ENCODE measurements at regions not wholly inside any gene's neighbourhood (a gene's known extent, or its start where the extent isn't known, plus 50 kb on each side); places are given as distances from the start of the nearest gene placed in this dataset.

DNA sequence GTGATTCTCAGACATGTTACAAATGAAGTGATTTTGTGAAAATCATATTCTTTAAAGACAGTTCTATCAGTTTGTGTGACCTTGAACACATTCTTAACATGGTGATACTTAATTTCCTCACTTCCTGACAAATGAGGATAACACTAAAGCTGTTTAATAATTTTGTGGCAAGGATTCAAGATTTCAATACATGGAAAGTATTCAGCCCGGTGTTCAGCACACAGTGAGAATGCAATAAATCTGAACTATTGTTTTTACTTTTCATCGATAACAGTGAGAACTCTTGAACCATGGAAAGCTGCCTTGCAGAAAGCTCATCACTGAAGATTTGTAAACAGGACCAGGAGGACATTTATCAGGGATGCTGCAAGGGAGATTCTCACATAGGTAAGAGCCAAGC lies 57.1 kb upstream of the C5orf46 start:
- DNase-seq (ENCODE audit: low spot score): no peak
- in situ Hi-C loops (cut with MboI; ENCODE audit: low pct_unique_long_range_greater_than_20kb, low sequenced_read_pairs, unreplicated experiment): no loop called here
- TF ChIP-seq, protein P1, sequence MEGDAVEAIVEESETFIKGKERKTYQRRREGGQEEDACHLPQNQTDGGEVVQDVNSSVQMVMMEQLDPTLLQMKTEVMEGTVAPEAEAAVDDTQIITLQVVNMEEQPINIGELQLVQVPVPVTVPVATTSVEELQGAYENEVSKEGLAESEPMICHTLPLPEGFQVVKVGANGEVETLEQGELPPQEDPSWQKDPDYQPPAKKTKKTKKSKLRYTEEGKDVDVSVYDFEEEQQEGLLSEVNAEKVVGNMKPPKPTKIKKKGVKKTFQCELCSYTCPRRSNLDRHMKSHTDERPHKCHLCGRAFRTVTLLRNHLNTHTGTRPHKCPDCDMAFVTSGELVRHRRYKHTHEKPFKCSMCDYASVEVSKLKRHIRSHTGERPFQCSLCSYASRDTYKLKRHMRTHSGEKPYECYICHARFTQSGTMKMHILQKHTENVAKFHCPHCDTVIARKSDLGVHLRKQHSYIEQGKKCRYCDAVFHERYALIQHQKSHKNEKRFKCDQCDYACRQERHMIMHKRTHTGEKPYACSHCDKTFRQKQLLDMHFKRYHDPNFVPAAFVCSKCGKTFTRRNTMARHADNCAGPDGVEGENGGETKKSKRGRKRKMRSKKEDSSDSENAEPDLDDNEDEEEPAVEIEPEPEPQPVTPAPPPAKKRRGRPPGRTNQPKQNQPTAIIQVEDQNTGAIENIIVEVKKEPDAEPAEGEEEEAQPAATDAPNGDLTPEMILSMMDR (IDR thresholded peaks at IDR 0.05; ENCODE audit: extremely low read depth, insufficient read depth, missing control alignments): no peak

DNA sequence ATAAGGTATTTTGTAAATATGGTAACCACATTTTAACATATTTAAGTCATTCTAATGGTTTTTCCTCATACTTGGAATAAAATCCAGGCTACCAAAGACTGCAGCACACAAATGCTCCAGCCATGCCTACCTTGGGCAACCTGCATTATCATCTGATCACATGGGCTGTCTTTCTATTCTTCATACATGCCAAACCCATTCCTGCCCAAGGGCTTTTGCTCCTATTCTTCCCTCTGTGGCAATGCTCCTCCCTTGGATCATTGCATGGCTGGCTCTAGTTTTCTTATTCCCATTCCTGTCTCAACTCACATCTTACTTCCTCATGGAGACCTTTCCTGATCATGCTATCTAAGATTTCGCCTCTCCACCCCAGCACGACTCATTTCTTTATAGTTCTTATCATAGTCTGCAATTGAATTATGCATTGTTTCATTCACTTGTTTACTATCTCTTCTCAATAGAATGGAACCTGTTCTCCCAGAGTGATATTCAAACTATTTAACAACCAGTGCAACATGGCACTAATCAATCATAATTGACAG lies 54.9 kb upstream of the C5orf46 start:
- in situ Hi-C loops (cut with MboI; ENCODE audit: low pct_unique_long_range_greater_than_20kb, low sequenced_read_pairs, unreplicated experiment): no loop called here
- TF ChIP-seq, protein P1 (IDR thresholded peaks at IDR 0.05; ENCODE audit: extremely low read depth, insufficient read depth, missing control alignments): no peak
- no peak for DNase-seq (ENCODE audit: low spot score)

DNA sequence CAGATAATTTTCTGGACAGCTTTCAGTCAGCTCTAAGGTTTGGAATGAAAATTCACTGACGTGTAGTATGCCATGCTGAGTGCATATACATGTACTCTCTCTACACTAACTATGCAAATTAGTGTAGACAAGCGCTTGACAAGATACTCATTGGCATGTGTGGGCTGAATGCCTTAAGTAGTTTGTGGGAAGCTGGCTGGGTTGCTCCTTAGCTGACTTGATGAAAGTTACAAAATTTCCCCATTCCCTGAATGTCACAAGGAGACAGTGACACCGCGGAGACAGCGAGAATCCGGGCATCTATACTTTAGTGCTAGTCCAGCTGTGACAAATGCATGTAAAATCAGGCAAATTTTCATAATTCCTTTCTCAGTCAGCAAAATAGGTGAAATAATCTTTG lies 51.6 kb upstream of the C5orf46 start:
- in situ Hi-C loops (cut with MboI; ENCODE audit: low pct_unique_long_range_greater_than_20kb, low sequenced_read_pairs, unreplicated experiment): no loop called here
- no peak for DNase-seq (ENCODE audit: low spot score)
- TF ChIP-seq, protein P1 (IDR thresholded peaks at IDR 0.05; ENCODE audit: extremely low read depth, insufficient read depth, missing control alignments): no peak

DNA sequence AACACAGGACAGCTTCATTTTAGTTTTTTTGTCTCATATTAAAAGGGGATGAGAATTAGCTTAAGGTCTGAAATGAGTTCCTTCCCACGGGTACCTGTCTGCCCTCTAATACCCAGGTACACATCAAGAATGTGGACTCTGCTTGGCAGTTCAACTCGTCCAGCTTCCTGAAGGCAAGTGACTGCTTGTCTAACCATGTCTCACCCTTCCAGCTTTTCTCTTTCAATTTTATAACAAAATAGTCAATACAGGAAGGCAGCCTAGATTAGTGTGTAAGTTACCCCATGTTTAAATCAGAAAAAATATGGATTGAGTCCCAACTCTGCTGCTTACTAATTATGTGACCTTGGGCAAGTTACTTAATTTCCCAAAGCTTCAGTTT lies 50.5 kb upstream of the C5orf46 start:
- TF ChIP-seq, protein P1 (IDR thresholded peaks at IDR 0.05; ENCODE audit: extremely low read depth, insufficient read depth, missing control alignments): no peak
- in situ Hi-C loops (cut with MboI; ENCODE audit: low pct_unique_long_range_greater_than_20kb, low sequenced_read_pairs, unreplicated experiment): no loop called here
- DNase-seq (ENCODE audit: low spot score): no peak

DNA sequence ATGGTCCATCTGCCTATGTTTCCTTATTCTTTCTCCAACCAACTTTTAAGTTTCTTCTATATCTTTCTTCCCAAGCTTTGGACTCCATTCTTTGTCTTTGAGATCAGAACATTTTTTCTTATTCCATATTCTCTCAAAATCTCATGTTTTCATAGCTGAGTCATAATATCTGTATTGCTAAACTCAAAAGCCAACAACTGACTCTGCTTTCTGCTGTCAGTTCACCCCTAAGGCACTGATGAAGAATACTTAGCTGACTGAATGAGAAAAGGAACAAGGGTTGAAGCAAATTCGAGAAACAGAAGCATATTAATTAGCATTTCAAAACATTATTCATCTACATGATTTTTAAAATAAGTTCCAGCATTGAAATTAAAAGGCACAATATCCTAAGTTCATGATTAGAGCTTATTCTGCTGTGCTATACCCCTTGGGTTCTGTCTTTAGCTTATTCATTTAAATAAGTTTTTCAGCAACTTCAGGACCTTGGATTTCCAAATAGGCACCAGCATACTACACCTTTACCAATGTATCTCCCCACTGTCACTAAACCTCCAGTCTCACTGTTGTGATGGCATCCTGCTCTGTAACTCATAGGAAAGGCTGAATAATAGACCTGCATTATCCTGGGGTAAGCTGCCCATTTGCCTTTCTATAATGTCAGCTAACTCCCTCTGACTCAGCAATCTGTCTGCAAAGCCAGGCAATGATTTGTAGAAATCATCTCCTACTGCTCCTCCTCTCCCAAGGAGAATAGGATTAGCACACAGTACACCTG lies 49.9 kb upstream of the C5orf46 start:
- TF ChIP-seq, protein P1 (IDR thresholded peaks at IDR 0.05; ENCODE audit: extremely low read depth, insufficient read depth, missing control alignments): no peak
- DNase-seq (ENCODE audit: low spot score): no peak
- in situ Hi-C loops (cut with MboI; ENCODE audit: low pct_unique_long_range_greater_than_20kb, low sequenced_read_pairs, unreplicated experiment): no loop called here

All from GM13977 (cell line).